COLO668 (cell line): ENCODE measurements at regions not wholly inside any gene's neighbourhood (a gene's known extent, or its start where the extent isn't known, plus 50 kb on each side); places are given as distances from the start of the nearest gene placed in this dataset.

Source experiments
- DNase-seq: peaks from one replicate; lab custom pipeline; 2025; ENCODE audit not compliant: unreplicated experiment; lab: John Stamatoyannopoulos, UW

DNA sequence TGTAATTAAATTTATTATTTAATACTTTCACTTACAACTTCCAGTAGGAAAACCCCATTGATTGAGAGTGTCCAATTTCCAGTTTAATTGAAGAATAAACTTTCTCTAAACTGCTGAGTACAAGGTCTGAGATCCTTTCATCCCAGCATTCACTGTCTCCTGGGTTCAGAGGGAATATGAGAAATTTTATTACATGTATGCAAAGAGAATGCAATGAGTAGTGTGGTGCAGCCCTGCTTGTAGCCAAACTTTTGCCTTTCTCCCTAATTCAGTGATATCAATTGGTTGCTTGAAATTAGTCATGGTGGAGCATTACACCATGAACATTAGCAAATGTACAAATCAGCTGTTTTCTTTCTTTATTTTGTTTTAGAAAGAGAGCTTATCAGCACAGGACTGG is 780.6 kb upstream of the MDGA2 start:
- DNase-seq, result no peak

DNA sequence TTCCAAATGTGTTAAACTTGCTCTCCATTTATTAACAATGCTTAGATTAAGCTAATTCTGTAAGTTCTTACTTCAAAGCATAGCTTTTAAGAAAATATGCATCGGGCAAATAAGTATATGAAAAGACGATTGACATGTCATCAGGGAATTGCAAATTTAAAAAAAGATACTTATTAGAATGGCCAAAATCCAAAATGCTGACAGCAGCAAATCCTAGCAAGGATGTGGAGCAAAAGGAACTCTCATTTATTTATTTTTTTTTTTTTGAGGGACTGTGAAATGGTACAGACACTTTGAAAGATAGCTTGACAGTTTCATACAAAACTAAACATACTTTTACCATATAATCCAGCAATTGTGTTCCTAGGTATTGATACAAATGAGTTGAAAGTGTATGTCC is 779.5 kb upstream of the MDGA2 start:
- no peak for DNase-seq

GRCh38 chr14:48452437-48452995 is 777.1 kb upstream of the MDGA2 start:
- DNase-seq, result no peak

GRCh38 chr14:48435221-48435620 is 759.8 kb upstream of the MDGA2 start:
- DNase-seq, result no peak

DNA sequence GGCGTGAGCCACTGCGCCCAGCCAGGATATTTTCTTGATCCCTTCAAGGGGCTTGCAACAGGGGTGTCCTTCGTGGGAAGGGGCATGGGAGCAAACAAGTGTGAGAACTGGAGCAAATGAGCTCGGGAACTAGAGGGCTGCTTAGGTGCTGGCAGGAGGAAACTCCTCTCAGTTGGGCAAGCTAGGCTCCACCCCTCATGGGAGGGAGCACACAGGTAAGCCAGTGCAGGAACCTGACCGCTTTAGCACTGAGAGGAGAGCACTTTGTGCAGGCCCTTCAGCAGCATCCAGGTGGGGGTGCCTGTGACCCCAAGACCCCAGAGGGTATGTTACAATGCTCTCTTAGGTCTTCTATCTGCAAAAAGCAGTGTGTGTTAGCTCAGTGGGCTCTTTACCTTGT is 755.4 kb upstream of the MDGA2 start:
- no peak for DNase-seq

- DNase-seq, result no peak
These were observed 754.1 kb upstream of the MDGA2 start for GRCh38 chr14:48429512-48429911.

- no peak for DNase-seq
These were observed 742.5 kb upstream of the MDGA2 start for GRCh38 chr14:48417715-48418500.

DNA sequence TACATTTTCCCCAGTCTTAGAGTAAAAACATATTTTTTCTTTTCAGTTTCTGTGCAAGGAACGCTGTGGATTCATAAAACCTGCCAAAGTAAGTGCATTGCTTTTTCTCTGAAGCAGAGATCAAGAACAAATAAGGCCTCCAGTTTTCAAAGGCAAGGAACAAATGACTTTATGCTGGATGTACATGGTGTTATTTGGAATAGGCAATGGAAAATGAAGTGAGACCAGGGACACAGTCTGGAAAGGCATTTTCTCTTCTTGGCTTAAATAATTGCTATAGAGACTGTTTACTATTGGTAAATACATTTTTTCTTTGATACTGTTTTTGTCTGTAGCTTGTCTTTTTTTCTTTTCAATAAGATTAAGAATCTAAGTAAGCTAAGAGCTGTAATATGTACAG is 725.9 kb upstream of the MDGA2 start:
- no peak for DNase-seq

DNA sequence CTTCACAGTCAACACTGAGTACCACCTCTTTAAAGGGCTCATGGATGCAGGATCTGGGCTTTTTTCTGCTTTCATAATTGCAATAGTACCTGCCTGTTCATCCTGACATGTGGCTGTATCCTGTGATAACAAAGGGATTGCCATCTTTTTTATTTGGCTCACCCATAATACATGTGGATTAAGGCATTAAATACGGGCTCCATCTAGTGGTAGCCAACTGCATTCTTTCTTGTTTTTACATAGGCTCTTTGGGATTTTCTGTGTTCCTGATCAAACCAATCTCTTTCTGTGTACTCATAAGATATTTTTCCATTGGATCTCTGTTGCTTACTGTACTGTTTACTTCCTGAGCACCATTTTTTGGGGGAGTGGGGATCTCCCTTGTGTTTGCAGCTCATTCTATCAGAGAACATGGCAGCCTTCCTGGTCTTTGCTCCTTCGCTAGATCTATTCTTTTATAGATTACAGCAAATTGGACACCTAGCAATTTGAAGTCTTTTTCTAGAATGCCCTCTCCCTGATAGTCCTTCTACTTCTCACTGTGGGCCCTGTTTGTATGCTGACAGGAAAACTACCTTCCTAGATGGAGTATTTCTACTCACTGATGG is 723.4 kb upstream of the MDGA2 start:
- no peak for DNase-seq

DNA sequence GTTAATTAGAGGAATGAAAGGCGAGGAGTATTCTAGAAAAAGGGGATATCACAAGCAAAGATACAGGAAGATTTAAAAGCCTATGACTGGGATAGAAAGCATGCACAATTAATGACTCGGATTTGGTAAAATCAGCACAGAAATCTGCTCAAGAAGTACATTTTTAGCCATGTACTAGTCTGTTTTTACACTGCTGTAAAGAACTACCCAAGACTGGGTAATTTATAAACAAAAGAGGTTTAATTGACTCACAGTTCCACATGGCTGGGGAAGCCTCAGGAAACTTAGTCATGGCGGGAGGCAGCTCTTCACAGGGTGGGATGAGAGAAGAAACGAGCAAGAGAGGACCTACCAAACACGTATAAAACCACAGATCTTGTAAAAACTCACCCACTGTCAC is 716.3 kb upstream of the MDGA2 start:
- no peak for DNase-seq

GRCh38 chr14:48390346-48390745 is 714.9 kb upstream of the MDGA2 start:
- DNase-seq, result no peak

GRCh38 chr14:48384821-48385220 is 709.4 kb upstream of the MDGA2 start:
- DNase-seq, result no peak

GRCh38 chr14:48382961-48383360 is 707.6 kb upstream of the MDGA2 start:
- no peak for DNase-seq

DNA sequence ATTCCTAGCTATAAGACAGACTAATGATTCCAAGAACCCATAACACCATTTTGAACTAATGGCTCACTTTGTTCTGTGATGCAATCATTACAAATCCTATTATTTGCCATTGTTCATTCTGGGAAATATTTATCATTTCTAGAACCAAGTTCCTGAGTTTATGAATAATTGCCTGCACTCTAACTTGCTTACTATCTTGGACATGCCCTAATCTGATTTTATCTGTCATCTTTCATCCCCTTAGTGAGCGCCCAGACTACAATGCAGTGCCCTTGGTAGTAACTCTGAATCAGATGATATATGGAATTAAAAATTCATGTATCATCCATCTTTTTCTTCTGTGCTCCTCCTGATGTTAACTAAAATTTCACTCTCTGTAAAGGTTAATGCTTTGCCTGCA is 703.1 kb upstream of the MDGA2 start:
- DNase-seq, result no peak

GRCh38 chr14:48373981-48374380 is 698.6 kb upstream of the MDGA2 start:
- DNase-seq, result no peak

- no peak for DNase-seq
These were observed 675.6 kb upstream of the MDGA2 start for GRCh38 chr14:48350971-48351370.

DNA sequence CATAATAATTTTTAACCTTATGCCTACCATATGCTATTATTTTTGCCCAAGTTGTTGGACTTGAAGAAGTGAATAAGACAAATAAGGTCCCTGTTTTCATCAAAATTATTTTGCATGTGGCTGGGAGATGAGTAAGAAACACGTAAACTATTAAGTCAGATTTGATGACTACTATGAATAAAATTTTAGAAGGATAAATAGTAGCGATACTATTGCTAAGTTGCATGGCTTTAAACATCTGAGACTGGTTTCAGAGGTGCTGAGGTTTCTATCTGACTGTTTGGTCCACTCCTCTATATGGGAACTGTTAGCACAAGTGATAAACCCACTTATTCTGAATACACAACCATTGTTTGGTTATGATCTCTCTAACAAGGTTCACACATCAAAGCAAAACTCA is 674.3 kb upstream of the MDGA2 start:
- DNase-seq, result no peak

- DNase-seq, result no peak
These were observed 665.7 kb upstream of the MDGA2 start for GRCh38 chr14:48341069-48341468.

GRCh38 chr14:48333221-48333920 is 658.0 kb upstream of the MDGA2 start:
- DNase-seq, result no peak

- DNase-seq, result no peak
These were observed 656.0 kb upstream of the MDGA2 start for GRCh38 chr14:48331421-48331820.

- no peak for DNase-seq
These were observed 650.1 kb upstream of the MDGA2 start for GRCh38 chr14:48325486-48325885.

- no peak for DNase-seq
These were observed 648.3 kb upstream of the MDGA2 start for GRCh38 chr14:48323665-48324064.
